SK-N-SH treated with all-trans-retinoic acid at 6 μM for 48 hours (cell line): ENCODE measurements at regions not wholly inside any gene's neighbourhood (a gene's known extent, or its start where the extent isn't known, plus 50 kb on each side); places are given as distances from the start of the nearest gene placed in this dataset.

Experiments
- ARNTL ChIP-seq: fragments of 450-650 bp; formaldehyde crosslinking; IDR thresholded peaks from 2 replicates; pipeline ENCODE4 v1.5.0; 2020; ENCODE audit warnings: low read depth, mild to moderate bottlenecking, moderate library complexity, borderline replicate concordance
- CREB5 ChIP-seq: fragments of 250-450 bp; sonication (Bioruptor Pico); IDR thresholded peaks from 2 replicates; pipeline ENCODE4 v1.5.1; 2020; ENCODE audit warnings: low read depth, mild to moderate bottlenecking, moderate library complexity
- CSDC2 ChIP-seq: fragments of 250-450 bp; sonication (Bioruptor Pico); IDR thresholded peaks from 2 replicates; pipeline ENCODE4 v1.5.0; 2020; ENCODE audit warnings: mild to moderate bottlenecking, moderate library complexity
- CSRNP3 ChIP-seq: fragments of 250-450 bp; sonication (Bioruptor Pico); IDR thresholded peaks from 2 replicates; pipeline ENCODE4 v1.5.1; 2021; ENCODE audit warnings: mild to moderate bottlenecking, moderate library complexity
- GLIS3 ChIP-seq: fragments of 250-450 bp; sonication (Bioruptor Pico); IDR thresholded peaks from 2 replicates; pipeline ENCODE4 v1.5.0; 2020; ENCODE audit warnings: mild to moderate bottlenecking, moderate library complexity
- OSR1 ChIP-seq: fragments of 250-450 bp; sonication (Bioruptor Pico); IDR thresholded peaks from 2 replicates; pipeline ENCODE4 v1.8.0; 2022; ENCODE audit warnings: moderate library complexity, mild to moderate bottlenecking, inconsistent platforms
- PATZ1 ChIP-seq: fragments of 250-450 bp; sonication (Bioruptor Pico); IDR thresholded peaks from 2 replicates; pipeline ENCODE4 v1.8.0; 2020; ENCODE audit warnings: mild to moderate bottlenecking, moderate library complexity, borderline replicate concordance
- POU6F1 ChIP-seq: fragments of 250-450 bp; sonication (Bioruptor Pico); IDR thresholded peaks from 2 replicates; pipeline ENCODE4 v1.8.0; 2021; ENCODE audit warnings: low read depth, mild to moderate bottlenecking, moderate library complexity, borderline replicate concordance
- PPARA ChIP-seq: fragments of 250-450 bp; sonication (Bioruptor Pico); IDR thresholded peaks from 2 replicates; pipeline ENCODE4 v1.5.0; 2020; ENCODE audit warnings: mild to moderate bottlenecking, borderline replicate concordance
- TOX ChIP-seq: fragments of 250-450 bp; sonication (Bioruptor Pico); IDR thresholded peaks from 2 replicates; pipeline ENCODE4 v1.8.0; 2021; ENCODE audit warnings: mild to moderate bottlenecking, moderate library complexity, borderline replicate concordance
- ZFP3 ChIP-seq: fragments of 250-450 bp; sonication (Bioruptor Pico); IDR thresholded peaks from 2 replicates; pipeline ENCODE4 v1.5.0; 2020; ENCODE audit warnings: mild to moderate bottlenecking, moderate library complexity
- ZNF565 ChIP-seq: fragments of 450-650 bp; formaldehyde crosslinking; conservative IDR thresholded peaks from 2 replicates; pipeline ENCODE4 v1.5.0; 2020; ENCODE audit warnings: low read depth, mild to moderate bottlenecking, moderate library complexity
- ZNF8 ChIP-seq: fragments of 450-650 bp; formaldehyde crosslinking; IDR thresholded peaks from 2 replicates; pipeline ENCODE4 v1.5.0; 2020; ENCODE audit warnings: mild to moderate bottlenecking, moderate library complexity

GRCh38 chr13:84973661-84974060 lies 825.6 kb downstream of the SLITRK6 start:
- TF ChIP-seq PPARA (CRISPR knock-in tag) (no peak), POU6F1 (CRISPR knock-in tag) (no peak), ARNTL (CRISPR knock-in tag) (no peak), CSRNP3 (CRISPR knock-in tag) (no peak), PATZ1 (no peak), ZFP3 (no peak), GLIS3 (CRISPR knock-in tag) (no peak), OSR1 (CRISPR knock-in tag) (no peak), ZNF8 (CRISPR knock-in tag) (no peak), CSDC2 (CRISPR knock-in tag) (no peak), ZNF565 (CRISPR knock-in tag) (no peak), TOX (no peak), CREB5 (CRISPR knock-in tag) (no peak)
